ENCODE measurements at regions not wholly inside any gene's neighbourhood (a gene's known extent, or its start where the extent isn't known, plus 50 kb on each side); places are given as distances from the start of the nearest gene placed in this dataset.

DNA sequence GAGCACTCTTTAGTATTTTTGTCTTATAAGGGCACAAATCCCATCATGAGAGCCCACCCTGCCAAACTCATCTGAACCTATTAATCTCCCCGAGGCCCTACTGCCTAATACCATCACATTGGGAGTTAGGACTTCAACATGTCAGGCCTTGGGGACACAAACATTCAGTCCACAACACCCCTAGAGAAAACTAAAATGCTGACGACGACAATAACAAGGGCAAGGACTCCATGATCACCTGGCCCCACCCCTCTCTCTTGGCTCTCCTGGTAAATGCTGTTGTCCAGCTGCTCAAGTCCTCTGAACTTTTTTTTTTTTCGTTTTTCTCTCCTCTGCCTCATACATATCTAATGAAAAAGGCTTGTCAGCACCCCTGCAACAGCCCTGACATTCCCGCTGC, 118.8 kb upstream of the MKI67 start:
- TF ChIP-seq POLR2AphosphoS5 (IDR thresholded peaks at IDR 0.05; ENCODE audit: low read depth, low read length) (no peak), TAF1 (IDR thresholded peaks at IDR 0.05; ENCODE audit: low read depth, low read length) (no peak), POLR2A (IDR thresholded peaks at IDR 0.05; ENCODE audit: low read depth, low read length) (no peak)

All from GM12891 (cell line).